Hepatocyte (in vitro differentiated cells): ENCODE measurements at regions not wholly inside any gene's neighbourhood (a gene's known extent, or its start where the extent isn't known, plus 50 kb on each side); places are given as distances from the start of the nearest gene placed in this dataset.

Experiments used
- DNase-seq: peaks from one replicate; pipeline ENCODE4 v3.0.0-alpha.2; 2016; ENCODE audit warnings: low spot score
- H2AFZ ChIP-seq: fragments of 200-600 bp; sonication (generic); 2 replicates; pipeline ENCODE4 v1.6.0; 2016; ENCODE audit warnings: antibody characterized with exemption, mild to moderate bottlenecking
- H3K27ac ChIP-seq: fragments of 200-600 bp; sonication (generic); 2 replicates; pipeline ENCODE4 v1.5.1; 2016; ENCODE audit warnings: mild to moderate bottlenecking
- H3K27me3 ChIP-seq: fragments of 200-600 bp; sonication (generic); 2 replicates; pipeline ENCODE4 v1.6.1; 2016
- H3K36me3 ChIP-seq: fragments of 200-600 bp; sonication (generic); replicated peaks from 2 replicates; pipeline ENCODE4 v1.5.1; 2016; ENCODE audit warnings: low read depth; ENCODE audit not compliant: insufficient read depth
- H3K4me1 ChIP-seq: fragments of 200-600 bp; sonication (generic); 2 replicates; pipeline ENCODE4 v1.5.1; 2016; ENCODE audit warnings: mild to moderate bottlenecking, moderate library complexity; ENCODE audit not compliant: insufficient read depth
- H3K4me2 ChIP-seq: fragments of 200-600 bp; sonication (generic); 2 replicates; pipeline ENCODE4 v1.6.0; 2016
- H3K4me3 ChIP-seq: fragments of 200-600 bp; sonication (generic); 2 replicates; pipeline ENCODE4 v1.5.1; 2016; ENCODE audit warnings: mild to moderate bottlenecking
- H3K79me2 ChIP-seq: fragments of 200-600 bp; sonication (generic); 2 replicates; pipeline ENCODE4 v1.6.0; 2017; ENCODE audit warnings: mild to moderate bottlenecking
- H3K9me2 ChIP-seq: fragments of 200-600 bp; sonication (generic); replicated peaks from 2 replicates; pipeline ENCODE4 v1.6.0; 2017; ENCODE audit warnings: mild to moderate bottlenecking; ENCODE audit not compliant: insufficient read depth
- H3K9me3 ChIP-seq: fragments of 200-600 bp; sonication (generic); 2 replicates; pipeline ENCODE4 v1.5.1; 2016; ENCODE audit warnings: low read depth, mild to moderate bottlenecking
- H4K20me1 ChIP-seq: fragments of 200-600 bp; sonication (generic); 2 replicates; pipeline ENCODE4 v1.6.0; 2016; ENCODE audit warnings: mild to moderate bottlenecking; ENCODE audit not compliant: insufficient read depth, poor library complexity, severe bottlenecking
- EZH2 ChIP-seq: fragments of 200-600 bp; sonication (generic); IDR thresholded peaks from 2 replicates; pipeline ENCODE4 v1.6.1; 2016; ENCODE audit warnings: antibody characterized with exemption, mild to moderate bottlenecking, borderline replicate concordance
- EZH2phosphoT487 ChIP-seq: fragments of 200-600 bp; sonication (generic); IDR thresholded peaks from one replicate; pipeline ENCODE4 v1.6.1; 2018; ENCODE audit warnings: antibody characterized with exemption, mild to moderate bottlenecking, low read depth, moderate library complexity; ENCODE audit not compliant: unreplicated experiment, severe bottlenecking
- WGBS: methylation state at CpG from one replicate; pipeline ENCODE4 v1.1.6; 2016; ENCODE audit warnings: low lambda C conversion rate; ENCODE audit errors: missing lambda C conversion rate; 5-methylcytosine and 5-hydroxymethylcytosine counted together
- TF ChIP-seq, protein P1 (sequence below): fragments of 200-600 bp; sonication (generic); IDR thresholded peaks from 2 replicates; pipeline ENCODE4 v1.5.1; 2016; ENCODE audit warnings: antibody characterized with exemption, mild to moderate bottlenecking; ENCODE audit not compliant: poor library complexity

DNA sequence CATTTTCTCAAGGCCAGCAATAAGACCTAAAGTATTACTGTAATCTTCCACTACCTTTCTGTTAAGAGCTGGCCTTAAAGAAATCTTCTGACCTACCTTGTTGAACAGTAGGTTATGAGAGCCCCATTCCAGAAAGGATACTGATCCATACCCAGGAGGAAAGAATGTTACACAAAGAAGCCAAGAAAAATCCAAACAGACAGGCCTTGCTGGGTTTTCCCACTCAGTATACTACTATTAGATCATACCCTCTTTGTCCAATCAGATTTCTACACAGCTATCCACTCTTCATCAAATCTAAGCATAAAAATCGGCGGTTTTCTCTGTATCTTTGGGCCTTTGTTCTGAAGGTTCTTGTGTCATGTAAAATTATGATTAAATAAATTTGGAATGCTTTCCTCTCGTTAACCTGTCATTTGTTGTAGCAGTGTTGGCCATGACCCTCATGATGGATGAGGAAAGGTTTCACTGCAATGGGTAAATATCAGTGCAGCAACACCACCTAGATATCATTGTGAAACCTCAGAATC, 292.3 kb downstream of the ANKRD50 start:
- DNase-seq, result no peak
- TF ChIP-seq, protein P1, sequence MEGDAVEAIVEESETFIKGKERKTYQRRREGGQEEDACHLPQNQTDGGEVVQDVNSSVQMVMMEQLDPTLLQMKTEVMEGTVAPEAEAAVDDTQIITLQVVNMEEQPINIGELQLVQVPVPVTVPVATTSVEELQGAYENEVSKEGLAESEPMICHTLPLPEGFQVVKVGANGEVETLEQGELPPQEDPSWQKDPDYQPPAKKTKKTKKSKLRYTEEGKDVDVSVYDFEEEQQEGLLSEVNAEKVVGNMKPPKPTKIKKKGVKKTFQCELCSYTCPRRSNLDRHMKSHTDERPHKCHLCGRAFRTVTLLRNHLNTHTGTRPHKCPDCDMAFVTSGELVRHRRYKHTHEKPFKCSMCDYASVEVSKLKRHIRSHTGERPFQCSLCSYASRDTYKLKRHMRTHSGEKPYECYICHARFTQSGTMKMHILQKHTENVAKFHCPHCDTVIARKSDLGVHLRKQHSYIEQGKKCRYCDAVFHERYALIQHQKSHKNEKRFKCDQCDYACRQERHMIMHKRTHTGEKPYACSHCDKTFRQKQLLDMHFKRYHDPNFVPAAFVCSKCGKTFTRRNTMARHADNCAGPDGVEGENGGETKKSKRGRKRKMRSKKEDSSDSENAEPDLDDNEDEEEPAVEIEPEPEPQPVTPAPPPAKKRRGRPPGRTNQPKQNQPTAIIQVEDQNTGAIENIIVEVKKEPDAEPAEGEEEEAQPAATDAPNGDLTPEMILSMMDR, result no peak
- TF ChIP-seq EZH2 (no peak), EZH2phosphoT487 (no peak)

DNA sequence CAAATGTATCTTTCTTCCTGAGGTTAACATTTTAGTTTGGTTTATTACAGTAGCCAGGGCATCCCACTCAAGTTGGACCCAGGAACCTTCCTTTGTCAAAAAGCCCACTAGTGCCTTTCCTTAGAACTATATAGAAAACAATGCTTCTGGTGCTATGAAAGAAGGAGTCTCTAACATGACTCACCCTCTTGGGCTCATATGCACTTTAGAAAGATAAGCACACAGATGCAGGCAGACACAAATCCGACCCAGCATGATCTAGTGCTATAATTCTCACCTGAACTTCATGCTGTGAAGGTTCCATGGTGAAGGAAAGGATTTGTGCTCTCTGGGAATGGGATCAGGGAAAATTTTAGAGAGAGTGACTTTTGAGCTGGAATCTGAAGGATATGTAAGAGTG, 289.4 kb downstream of the ANKRD50 start:
- no peak overlapping the region for H3K4me3 ChIP-seq
- H3K27me3 ChIP-seq, result no peaks in the 10 kb centered on the region
- H3K4me1 ChIP-seq, result peaks cover 4% of the 10 kb centered on the region
- no peaks in the 10 kb centered on the region for H3K9me2 ChIP-seq
- DNase-seq, result peak; percentile 27
- H3K27ac ChIP-seq, result no peak overlapping the region
- no peak overlapping the region for H2AFZ ChIP-seq
- WGBS, result 29% methylated on average over 1 of the region's 1 CpG
- no peaks in the 10 kb centered on the region for H3K9me3 ChIP-seq
- no peaks in the 10 kb centered on the region for H3K79me2 ChIP-seq
- TF ChIP-seq, protein P1, result no peak
- TF ChIP-seq EZH2phosphoT487 (no peak), EZH2 (no peak)
- H3K4me2 ChIP-seq, result no peak overlapping the region
- no peaks in the 10 kb centered on the region for H4K20me1 ChIP-seq
- no peaks in the 10 kb centered on the region for H3K36me3 ChIP-seq

More for the DNA sequence above, 292.3 kb downstream of the ANKRD50 start:
- no peak overlapping the region for H3K4me3 ChIP-seq
- H3K9me2 ChIP-seq, result no peaks in the 10 kb centered on the region
- no peaks in the 10 kb centered on the region for H3K9me3 ChIP-seq
- no peaks in the 10 kb centered on the region for H3K79me2 ChIP-seq
- H3K4me1 ChIP-seq, result no peaks in the 10 kb centered on the region
- no peaks in the 10 kb centered on the region for H3K36me3 ChIP-seq
- H2AFZ ChIP-seq, result no peak overlapping the region
- H4K20me1 ChIP-seq, result no peaks in the 10 kb centered on the region
- no peak overlapping the region for H3K27ac ChIP-seq
- WGBS, result 92% methylated on average over 3 of the region's 3 CpGs
- no peak overlapping the region for H3K4me2 ChIP-seq
- H3K27me3 ChIP-seq, result no peaks in the 10 kb centered on the region

DNA sequence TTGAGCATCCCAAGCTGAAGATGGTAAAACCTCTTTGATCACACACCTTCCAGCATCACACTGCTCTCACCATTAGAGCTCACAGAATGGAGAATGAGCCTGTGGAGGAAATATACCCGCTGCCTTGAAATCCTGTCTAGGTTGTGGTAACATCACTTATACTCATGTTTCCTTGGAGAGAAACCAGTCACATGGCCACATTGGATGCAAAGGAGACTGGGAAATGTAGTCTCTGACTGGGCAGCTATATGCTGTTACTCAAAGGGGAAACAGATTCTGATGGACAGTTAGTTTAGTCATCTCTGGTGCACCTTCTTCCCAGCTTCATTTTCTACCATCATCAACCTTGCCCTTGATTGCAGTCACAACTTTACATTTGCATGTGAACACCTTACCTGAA, 286.3 kb downstream of the ANKRD50 start:
- Histone ChIP-seq H2AFZ (no peak overlapping the region), H3K36me3 (no peaks in the 10 kb centered on the region), H3K79me2 (no peaks in the 10 kb centered on the region), H4K20me1 (no peaks in the 10 kb centered on the region), H3K4me2 (no peak overlapping the region), H3K4me3 (no peak overlapping the region), H3K27me3 (no peaks in the 10 kb centered on the region), H3K9me3 (no peaks in the 10 kb centered on the region), H3K27ac (no peak overlapping the region), H3K4me1 (peaks cover 4% of the 10 kb centered on the region), H3K9me2 (no peaks in the 10 kb centered on the region)
- WGBS, result 4% methylated on average over 1 of the region's 1 CpG
- no peak for DNase-seq
- TF ChIP-seq EZH2phosphoT487 (no peak), EZH2 (no peak)
- TF ChIP-seq, protein P1, result no peak
